ENCODE measurements at regions not wholly inside any gene's neighbourhood (a gene's known extent, or its start where the extent isn't known, plus 50 kb on each side); places are given as distances from the start of the nearest gene placed in this dataset.

DNA sequence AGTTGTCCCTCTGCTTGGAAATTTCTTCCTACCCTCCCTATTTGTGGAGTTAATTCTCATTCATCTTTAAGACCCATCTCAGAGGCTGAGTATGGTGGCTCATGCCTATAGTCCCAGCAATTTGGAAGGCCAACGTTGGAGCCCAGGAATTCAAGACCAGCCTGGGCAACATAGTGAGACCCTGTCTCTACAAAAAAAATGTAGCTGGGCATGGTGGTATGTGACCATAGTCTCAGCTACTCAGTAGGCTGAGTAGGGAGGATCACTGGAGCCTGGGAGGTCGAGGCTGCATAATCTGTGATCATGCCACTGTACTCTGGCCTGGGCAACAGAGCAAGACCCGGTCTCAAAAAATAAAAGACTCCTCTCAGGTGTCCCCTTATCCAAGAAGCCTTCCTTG lies 125.1 kb downstream of the SUDS3 start:
- Histone ChIP-seq H3K9ac (ENCODE audit: low read length) (no peak overlapping the region), H3K27ac (ENCODE audit: low read length) (no peak overlapping the region), H3K4me3 (ENCODE audit: low read length) (no peak overlapping the region), H4K20me1 (ENCODE audit: insufficient read depth) (no peaks in the 10 kb centered on the region), H3K36me3 (ENCODE audit: insufficient read depth, low read length) (no peaks in the 10 kb centered on the region), H3K79me2 (replicated peaks; ENCODE audit: insufficient read depth, low read length) (no peaks in the 10 kb centered on the region), H3F3A (ENCODE audit: insufficient read depth, low read length, poor library complexity, severe bottlenecking) (no peaks in the 10 kb centered on the region), H3K9me2 (ENCODE audit: insufficient read depth, low read length) (no peaks in the 10 kb centered on the region), H3K27me3 (ENCODE audit: insufficient read depth, low read depth, low read length) (no peaks in the 10 kb centered on the region), H3K9me3 (ENCODE audit: low read length) (no peaks in the 10 kb centered on the region), H3K4me2 (ENCODE audit: low read length) (no peak overlapping the region), H2AFZ (ENCODE audit: low read depth, low read length) (no peak overlapping the region)
- no peak for TF ChIP-seq EP300 (conservative IDR thresholded peaks at IDR 0.05; ENCODE audit: poor library complexity, severe bottlenecking)
- no peak for TF ChIP-seq RAD21 (conservative IDR thresholded peaks at IDR 0.05)
- no peak for TF ChIP-seq POLR2AphosphoS5 (IDR thresholded peaks at IDR 0.05)
- TF ChIP-seq, protein P1, sequence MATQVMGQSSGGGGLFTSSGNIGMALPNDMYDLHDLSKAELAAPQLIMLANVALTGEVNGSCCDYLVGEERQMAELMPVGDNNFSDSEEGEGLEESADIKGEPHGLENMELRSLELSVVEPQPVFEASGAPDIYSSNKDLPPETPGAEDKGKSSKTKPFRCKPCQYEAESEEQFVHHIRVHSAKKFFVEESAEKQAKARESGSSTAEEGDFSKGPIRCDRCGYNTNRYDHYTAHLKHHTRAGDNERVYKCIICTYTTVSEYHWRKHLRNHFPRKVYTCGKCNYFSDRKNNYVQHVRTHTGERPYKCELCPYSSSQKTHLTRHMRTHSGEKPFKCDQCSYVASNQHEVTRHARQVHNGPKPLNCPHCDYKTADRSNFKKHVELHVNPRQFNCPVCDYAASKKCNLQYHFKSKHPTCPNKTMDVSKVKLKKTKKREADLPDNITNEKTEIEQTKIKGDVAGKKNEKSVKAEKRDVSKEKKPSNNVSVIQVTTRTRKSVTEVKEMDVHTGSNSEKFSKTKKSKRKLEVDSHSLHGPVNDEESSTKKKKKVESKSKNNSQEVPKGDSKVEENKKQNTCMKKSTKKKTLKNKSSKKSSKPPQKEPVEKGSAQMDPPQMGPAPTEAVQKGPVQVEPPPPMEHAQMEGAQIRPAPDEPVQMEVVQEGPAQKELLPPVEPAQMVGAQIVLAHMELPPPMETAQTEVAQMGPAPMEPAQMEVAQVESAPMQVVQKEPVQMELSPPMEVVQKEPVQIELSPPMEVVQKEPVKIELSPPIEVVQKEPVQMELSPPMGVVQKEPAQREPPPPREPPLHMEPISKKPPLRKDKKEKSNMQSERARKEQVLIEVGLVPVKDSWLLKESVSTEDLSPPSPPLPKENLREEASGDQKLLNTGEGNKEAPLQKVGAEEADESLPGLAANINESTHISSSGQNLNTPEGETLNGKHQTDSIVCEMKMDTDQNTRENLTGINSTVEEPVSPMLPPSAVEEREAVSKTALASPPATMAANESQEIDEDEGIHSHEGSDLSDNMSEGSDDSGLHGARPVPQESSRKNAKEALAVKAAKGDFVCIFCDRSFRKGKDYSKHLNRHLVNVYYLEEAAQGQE (IDR thresholded peaks at IDR 0.05; ENCODE audit: borderline replicate concordance): no peak
- TF ChIP-seq, protein P2, sequence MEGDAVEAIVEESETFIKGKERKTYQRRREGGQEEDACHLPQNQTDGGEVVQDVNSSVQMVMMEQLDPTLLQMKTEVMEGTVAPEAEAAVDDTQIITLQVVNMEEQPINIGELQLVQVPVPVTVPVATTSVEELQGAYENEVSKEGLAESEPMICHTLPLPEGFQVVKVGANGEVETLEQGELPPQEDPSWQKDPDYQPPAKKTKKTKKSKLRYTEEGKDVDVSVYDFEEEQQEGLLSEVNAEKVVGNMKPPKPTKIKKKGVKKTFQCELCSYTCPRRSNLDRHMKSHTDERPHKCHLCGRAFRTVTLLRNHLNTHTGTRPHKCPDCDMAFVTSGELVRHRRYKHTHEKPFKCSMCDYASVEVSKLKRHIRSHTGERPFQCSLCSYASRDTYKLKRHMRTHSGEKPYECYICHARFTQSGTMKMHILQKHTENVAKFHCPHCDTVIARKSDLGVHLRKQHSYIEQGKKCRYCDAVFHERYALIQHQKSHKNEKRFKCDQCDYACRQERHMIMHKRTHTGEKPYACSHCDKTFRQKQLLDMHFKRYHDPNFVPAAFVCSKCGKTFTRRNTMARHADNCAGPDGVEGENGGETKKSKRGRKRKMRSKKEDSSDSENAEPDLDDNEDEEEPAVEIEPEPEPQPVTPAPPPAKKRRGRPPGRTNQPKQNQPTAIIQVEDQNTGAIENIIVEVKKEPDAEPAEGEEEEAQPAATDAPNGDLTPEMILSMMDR (IDR thresholded peaks at IDR 0.05; ENCODE audit: poor library complexity, severe bottlenecking): no peak
- no peak for TF ChIP-seq TAF1 (IDR thresholded peaks at IDR 0.05; ENCODE audit: low read depth)
- TF ChIP-seq SMC3 (conservative IDR thresholded peaks at IDR 0.05; ENCODE audit: poor library complexity): no peak
- TF ChIP-seq MXI1 (conservative IDR thresholded peaks at IDR 0.05; ENCODE audit: poor library complexity, severe bottlenecking): no peak
- no peak for TF ChIP-seq EZH2 (IDR thresholded peaks at IDR 0.05; ENCODE audit: borderline replicate concordance, insufficient read depth, low read length, poor library complexity, severe bottlenecking)

DNA sequence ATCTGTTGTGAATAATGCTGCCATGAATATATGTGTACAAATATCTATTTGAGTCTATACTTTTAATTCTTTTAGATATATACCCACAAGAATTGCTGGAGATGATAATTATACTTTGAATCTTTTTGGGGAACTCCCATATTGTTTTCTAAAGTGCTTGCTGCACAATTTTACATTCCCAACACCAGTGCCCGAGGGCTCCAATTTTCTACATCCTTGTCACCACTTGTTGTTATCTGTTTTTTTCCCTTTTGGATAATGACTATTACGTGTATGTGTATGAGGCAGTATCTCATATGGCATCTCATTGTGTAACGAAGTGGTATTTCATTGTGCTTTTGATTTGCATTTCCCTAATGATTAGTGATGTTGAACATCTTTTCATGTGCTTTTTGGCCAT lies 127.1 kb downstream of the SUDS3 start:
- H3K27ac ChIP-seq (ENCODE audit: low read length): no peak overlapping the region
- no peaks in the 10 kb centered on the region for H3K36me3 ChIP-seq (ENCODE audit: insufficient read depth, low read length)
- no peaks in the 10 kb centered on the region for H3K9me3 ChIP-seq (ENCODE audit: low read length)
- H3K27me3 ChIP-seq (ENCODE audit: insufficient read depth, low read depth, low read length): no peaks in the 10 kb centered on the region
- H3K9ac ChIP-seq (ENCODE audit: low read length): no peak overlapping the region
- H3K4me2 ChIP-seq (ENCODE audit: low read length): no peak overlapping the region
- H3K79me2 ChIP-seq (replicated peaks; ENCODE audit: insufficient read depth, low read length): no peaks in the 10 kb centered on the region
- H4K20me1 ChIP-seq (ENCODE audit: insufficient read depth): no peaks in the 10 kb centered on the region
- H3K4me3 ChIP-seq (ENCODE audit: low read length): no peak overlapping the region
- no peaks in the 10 kb centered on the region for H3F3A ChIP-seq (ENCODE audit: insufficient read depth, low read length, poor library complexity, severe bottlenecking)
- H3K9me2 ChIP-seq (ENCODE audit: insufficient read depth, low read length): no peaks in the 10 kb centered on the region
- H2AFZ ChIP-seq (ENCODE audit: low read depth, low read length): no peak overlapping the region
- TF ChIP-seq RAD21 (conservative IDR thresholded peaks at IDR 0.05): no peak
- TF ChIP-seq, protein P2 (IDR thresholded peaks at IDR 0.05; ENCODE audit: poor library complexity, severe bottlenecking): no peak
- no peak for TF ChIP-seq MXI1 (conservative IDR thresholded peaks at IDR 0.05; ENCODE audit: poor library complexity, severe bottlenecking)
